NCI-H187 (cell line): ENCODE measurements at regions not wholly inside any gene's neighbourhood (a gene's known extent, or its start where the extent isn't known, plus 50 kb on each side); places are given as distances from the start of the nearest gene placed in this dataset.

Experiments
- DNase-seq, 2 experiments: peaks; one replicate each; lab custom pipeline; 2025; lab: John Stamatoyannopoulos, UW

- no peak for DNase-seq
Observed at GRCh38 chr4:85260064-85260463, 214.9 kb upstream of the ARHGAP24 start.

- no peak for DNase-seq
Observed at GRCh38 chr4:85265234-85265633, 209.7 kb upstream of the ARHGAP24 start.

GRCh38 chr4:85268188-85268587, 206.8 kb upstream of the ARHGAP24 start:
- DNase-seq = no peak

GRCh38 chr4:85268961-85269360, 206.0 kb upstream of the ARHGAP24 start:
- no peak for DNase-seq

GRCh38 chr4:85274955-85275354, 200.0 kb upstream of the ARHGAP24 start:
- DNase-seq = no peak

- no peak for DNase-seq
Observed at GRCh38 chr4:85280963-85281362, 194.0 kb upstream of the ARHGAP24 start.

GRCh38 chr4:85291226-85291625, 183.7 kb upstream of the ARHGAP24 start:
- DNase-seq = no peak

- DNase-seq = no peak
Observed at GRCh38 chr4:85298037-85298436, 176.9 kb upstream of the ARHGAP24 start.

- no peak for DNase-seq
Observed at GRCh38 chr4:85302193-85302736, 172.7 kb upstream of the ARHGAP24 start.

- DNase-seq = no peak
Observed at GRCh38 chr4:85302756-85303155, 172.2 kb upstream of the ARHGAP24 start.

GRCh38 chr4:85318415-85318814, 156.5 kb upstream of the ARHGAP24 start:
- DNase-seq = no peak

- DNase-seq = no peak
Observed at GRCh38 chr4:85358831-85359230, 116.1 kb upstream of the ARHGAP24 start.

- DNase-seq = no peak
Observed at GRCh38 chr4:85362550-85362949, 112.4 kb upstream of the ARHGAP24 start.

GRCh38 chr4:85367815-85368214, 107.1 kb upstream of the ARHGAP24 start:
- no peak for DNase-seq

- DNase-seq = no peak
Observed at GRCh38 chr4:85368240-85368639, 106.7 kb upstream of the ARHGAP24 start.

GRCh38 chr4:85368932-85369331, 106.0 kb upstream of the ARHGAP24 start:
- DNase-seq = no peak

GRCh38 chr4:85369703-85370380, 105.1 kb upstream of the ARHGAP24 start:
- no peak for DNase-seq

- DNase-seq = peak in 1 of 2 experiments; percentile 10
Observed at GRCh38 chr4:85370400-85371032, 104.4 kb upstream of the ARHGAP24 start.

GRCh38 chr4:85372966-85373365, 102.0 kb upstream of the ARHGAP24 start:
- no peak for DNase-seq

- DNase-seq = no peak
Observed at GRCh38 chr4:85376285-85376684, 98.7 kb upstream of the ARHGAP24 start.

GRCh38 chr4:85381968-85382367, 93.0 kb upstream of the ARHGAP24 start:
- no peak for DNase-seq

- no peak for DNase-seq
Observed at GRCh38 chr4:85391071-85391470, 83.9 kb upstream of the ARHGAP24 start.

- no peak for DNase-seq
Observed at GRCh38 chr4:85391589-85392410, 83.2 kb upstream of the ARHGAP24 start.
